ENCODE measurements at regions not wholly inside any gene's neighbourhood (a gene's known extent, or its start where the extent isn't known, plus 50 kb on each side); places are given as distances from the start of the nearest gene placed in this dataset.

GRCh38 chr1:115408533-115408932, 70.5 kb upstream of the NGF start:
- H3K9me3 ChIP-seq (ENCODE audit: low read depth, low read length): no peaks in the 10 kb centered on the region
- H3K27ac ChIP-seq: no peak overlapping the region
- DNase-seq (ENCODE audit: low read depth, low spot score): no peak
- H3K4me3 ChIP-seq: no peak overlapping the region
- H3K36me3 ChIP-seq (ENCODE audit: insufficient read depth, low read length): no peaks in the 10 kb centered on the region
- no peak overlapping the region for H3K9ac ChIP-seq (ENCODE audit: insufficient read length)
- TF ChIP-seq EZH2 (IDR thresholded peaks at IDR 0.05) (no peak), POLR2AphosphoS5 (IDR thresholded peaks at IDR 0.05; ENCODE audit: borderline replicate concordance, low read depth, low read length) (no peak), FOXP2 (optimal IDR thresholded peaks at IDR 0.05; ENCODE audit: control extremely low read depth, extremely low read length, insufficient read depth) (no peak)

- no peak for DNase-seq (ENCODE audit: low read depth, low spot score)
- Histone ChIP-seq H3K4me3 (no peak overlapping the region), H3K27ac (no peak overlapping the region), H3K36me3 (ENCODE audit: insufficient read depth, low read length) (no peaks in the 10 kb centered on the region), H3K9ac (ENCODE audit: insufficient read length) (no peak overlapping the region), H3K9me3 (ENCODE audit: low read depth, low read length) (no peaks in the 10 kb centered on the region)
- TF ChIP-seq EZH2 (IDR thresholded peaks at IDR 0.05) (no peak), FOXP2 (optimal IDR thresholded peaks at IDR 0.05; ENCODE audit: control extremely low read depth, extremely low read length, insufficient read depth) (no peak), POLR2AphosphoS5 (IDR thresholded peaks at IDR 0.05; ENCODE audit: borderline replicate concordance, low read depth, low read length) (no peak)
These were observed 66.9 kb upstream of the NGF start for GRCh38 chr1:115404911-115405310.

- TF ChIP-seq EZH2 (IDR thresholded peaks at IDR 0.05) (no peak), POLR2AphosphoS5 (IDR thresholded peaks at IDR 0.05; ENCODE audit: borderline replicate concordance, low read depth, low read length) (no peak), FOXP2 (optimal IDR thresholded peaks at IDR 0.05; ENCODE audit: control extremely low read depth, extremely low read length, insufficient read depth) (no peak)
- no peaks in the 10 kb centered on the region for H3K36me3 ChIP-seq (ENCODE audit: insufficient read depth, low read length)
- no peak for DNase-seq (ENCODE audit: low read depth, low spot score)
- H3K9me3 ChIP-seq (ENCODE audit: low read depth, low read length): no peaks in the 10 kb centered on the region
- H3K9ac ChIP-seq (ENCODE audit: insufficient read length): no peak overlapping the region
- H3K4me3 ChIP-seq: no peak overlapping the region
- no peak overlapping the region for H3K27ac ChIP-seq
These were observed 64.7 kb upstream of the NGF start for GRCh38 chr1:115402753-115403184.

GRCh38 chr1:115401676-115402075, 63.6 kb upstream of the NGF start:
- no peaks in the 10 kb centered on the region for H3K36me3 ChIP-seq (ENCODE audit: insufficient read depth, low read length)
- H3K4me3 ChIP-seq: no peak overlapping the region

GRCh38 chr1:115400891-115401290, 62.8 kb upstream of the NGF start:
- no peak for TF ChIP-seq POLR2AphosphoS5 (IDR thresholded peaks at IDR 0.05; ENCODE audit: borderline replicate concordance, low read depth, low read length)
- no peak for TF ChIP-seq EZH2 (IDR thresholded peaks at IDR 0.05)
- no peak for TF ChIP-seq FOXP2 (optimal IDR thresholded peaks at IDR 0.05; ENCODE audit: control extremely low read depth, extremely low read length, insufficient read depth)
- Histone ChIP-seq H3K9me3 (ENCODE audit: low read depth, low read length) (no peaks in the 10 kb centered on the region), H3K4me3 (no peak overlapping the region), H3K36me3 (ENCODE audit: insufficient read depth, low read length) (no peaks in the 10 kb centered on the region), H3K27ac (no peak overlapping the region), H3K9ac (ENCODE audit: insufficient read length) (no peak overlapping the region)
- no peak for DNase-seq (ENCODE audit: low read depth, low spot score)

More at GRCh38 chr1:115401676-115402075, 63.6 kb upstream of the NGF start:
- Histone ChIP-seq H3K9me3 (ENCODE audit: low read depth, low read length) (no peaks in the 10 kb centered on the region), H3K9ac (ENCODE audit: insufficient read length) (no peak overlapping the region), H3K27ac (no peak overlapping the region)
- TF ChIP-seq FOXP2 (optimal IDR thresholded peaks at IDR 0.05; ENCODE audit: control extremely low read depth, extremely low read length, insufficient read depth) (no peak), POLR2AphosphoS5 (IDR thresholded peaks at IDR 0.05; ENCODE audit: borderline replicate concordance, low read depth, low read length) (no peak), EZH2 (IDR thresholded peaks at IDR 0.05) (no peak)
- DNase-seq (ENCODE audit: low read depth, low spot score): no peak

- H3K4me3 ChIP-seq: no peak overlapping the region
- H3K36me3 ChIP-seq (ENCODE audit: insufficient read depth, low read length): no peaks in the 10 kb centered on the region
- no peak for DNase-seq (ENCODE audit: low read depth, low spot score)
- TF ChIP-seq EZH2 (IDR thresholded peaks at IDR 0.05): no peak
- TF ChIP-seq FOXP2 (optimal IDR thresholded peaks at IDR 0.05; ENCODE audit: control extremely low read depth, extremely low read length, insufficient read depth): no peak
- no peak for TF ChIP-seq POLR2AphosphoS5 (IDR thresholded peaks at IDR 0.05; ENCODE audit: borderline replicate concordance, low read depth, low read length)
- no peak overlapping the region for H3K27ac ChIP-seq
- H3K9me3 ChIP-seq (ENCODE audit: low read depth, low read length): no peaks in the 10 kb centered on the region
- H3K9ac ChIP-seq (ENCODE audit: insufficient read length): no peak overlapping the region
These were observed 62.4 kb upstream of the NGF start for GRCh38 chr1:115400426-115400825.

- no peak overlapping the region for H3K4me3 ChIP-seq
- DNase-seq (ENCODE audit: low read depth, low spot score): no peak
- H3K9ac ChIP-seq (ENCODE audit: insufficient read length): no peak overlapping the region
- no peak overlapping the region for H3K27ac ChIP-seq
- H3K36me3 ChIP-seq (ENCODE audit: insufficient read depth, low read length): no peaks in the 10 kb centered on the region
- no peaks in the 10 kb centered on the region for H3K9me3 ChIP-seq (ENCODE audit: low read depth, low read length)
- TF ChIP-seq EZH2 (IDR thresholded peaks at IDR 0.05) (no peak), FOXP2 (optimal IDR thresholded peaks at IDR 0.05; ENCODE audit: control extremely low read depth, extremely low read length, insufficient read depth) (no peak), POLR2AphosphoS5 (IDR thresholded peaks at IDR 0.05; ENCODE audit: borderline replicate concordance, low read depth, low read length) (no peak)
These were observed 60.7 kb upstream of the NGF start for GRCh38 chr1:115398745-115399144.
